GM10266 (cell line): ENCODE measurements at regions not wholly inside any gene's neighbourhood (a gene's known extent, or its start where the extent isn't known, plus 50 kb on each side); places are given as distances from the start of the nearest gene placed in this dataset.
A peak's percentile ranks its signal among the peaks of the same experiment; 100 is the strongest.
"Not testable (repeated sequence)": the region's sequence is repeated elsewhere in the genome, so short reads cannot be mapped to it uniquely, and the experiment has no call there.

Source experiments
- DNase-seq: peaks from one replicate; pipeline ENCODE4 v3.0.0; 2012; ENCODE audit errors: extremely low spot score
- CTCF ChIP-seq: IDR thresholded peaks from 2 replicates; pipeline ENCODE4 v1.5.1; 2012; ENCODE audit warnings: mild to moderate bottlenecking, low read depth; ENCODE audit not compliant: control insufficient read depth, insufficient read depth; ENCODE audit errors: missing control alignments

GRCh38 chr12:44457465-44457864 lies 418.6 kb downstream of the NELL2 start:
- TF ChIP-seq CTCF, result no peak
- no peak for DNase-seq

- not testable (repeated sequence) for DNase-seq
These were observed 421.2 kb downstream of the NELL2 start for GRCh38 chr12:44454959-44455358.

- TF ChIP-seq CTCF, result no peak
- DNase-seq, result no peak
These were observed 429.9 kb downstream of the NELL2 start for GRCh38 chr12:44446181-44446580.

GRCh38 chr12:44441155-44441554 lies 435.0 kb downstream of the NELL2 start:
- TF ChIP-seq CTCF, result no peak
- peak; percentile 28 for DNase-seq
